ENCODE measurements at regions not wholly inside any gene's neighbourhood (a gene's known extent, or its start where the extent isn't known, plus 50 kb on each side); places are given as distances from the start of the nearest gene placed in this dataset.
"Not testable (repeated sequence)": the region's sequence is repeated elsewhere in the genome, so short reads cannot be mapped to it uniquely, and the experiment has no call there.

- not testable (repeated sequence) for TF ChIP-seq POLR2AphosphoS5, POLR2A (IDR thresholded peaks at IDR 0.05; ENCODE audit: low read depth, low read length)
Observed at GRCh38 chr13:57909833-57910232, 278.3 kb downstream of the PCDH17 start.

Data from GM12892 (cell line).